ENCODE measurements at regions not wholly inside any gene's neighbourhood (a gene's known extent, or its start where the extent isn't known, plus 50 kb on each side); places are given as distances from the start of the nearest gene placed in this dataset. TPM values are rescaled to one million over a fixed set of nuclear protein-coding genes. Genes with fewer than 3 reads are reported as not detected.
"Not testable (repeated sequence)": the region's sequence is repeated elsewhere in the genome, so short reads cannot be mapped to it uniquely, and the experiment has no call there.

- no CpG with 5 or more reads among the region's 5 CpGs for WGBS (ENCODE audit: insufficient coverage, low coverage, missing lambda C conversion rate)
- not testable (repeated sequence) for H3K36me3 ChIP-seq (ENCODE audit: control insufficient read depth, insufficient read depth, low read length); DNase-seq (ENCODE audit: extremely low read depth in 1 of 4, low spot score in 3 of 4)
Observed at GRCh38 chr16:29059575-29059974, 74.7 kb downstream of the LAT start.

More at GRCh38 chr16:29059575-29059974, 74.7 kb downstream of the LAT start:
- in situ Hi-C loops (cut with MboI); H3K27ac ChIP-seq (ENCODE audit: extremely low read depth, low read depth, low read length); ATAC-seq; BruUV-seq (replicated peaks); H2AFZ ChIP-seq (ENCODE audit: low read depth, low read length); POLR2A ChIA-PET; H3K27me3 ChIP-seq (ENCODE audit: control insufficient read depth in 2 of 2, insufficient read depth in 2 of 2, low read length in 2 of 2); H4K20me1 ChIP-seq (replicated peaks; ENCODE audit: control insufficient read depth, insufficient read depth, low read length); H3K9me3 ChIP-seq (replicated peaks; ENCODE audit: control insufficient read depth, insufficient read depth, low read depth, low read length); intact Hi-C loops (cut with micrococcal nuclease); H3K4me2 ChIP-seq (ENCODE audit: insufficient read depth, low read length); H3K4me1 ChIP-seq (replicated peaks in 1 of 2; ENCODE audit: control insufficient read depth in 2 of 2, insufficient read depth in 2 of 2, low read length in 2 of 2); CTCF ChIA-PET (ENCODE audit: low intra/inter-chr PET ratio); H3K79me2 ChIP-seq (ENCODE audit: control insufficient read depth, insufficient read depth, low read length); FAIRE-seq; H3K4me3 ChIP-seq; H3K9ac ChIP-seq (ENCODE audit: insufficient read depth in 1 of 2, low read depth in 2 of 2, low read length in 2 of 2); H3K9me1 ChIP-seq (ENCODE audit: control insufficient read depth, insufficient read depth, low read length): not testable (repeated sequence)
- TF ChIP-seq CBFA2T2 (conservative IDR thresholded peaks at IDR 0.05) (peak; percentile 54), NFIC (IDR thresholded peaks at IDR 0.05) (0 out of 2 replicates have a peak, but pooled peaks have one; percentile 18), TAL1 (IDR thresholded peaks at IDR 0.05) (peak; percentile 37; the same call in 1 of the 2 replicates), ARID1B (IDR thresholded peaks at IDR 0.05) (0 out of 2 replicates have a peak, but pooled peaks have one; percentile 19), KDM1A (IDR thresholded peaks at IDR 0.05) (0 out of 4 replicates have a peak, but pooled peaks of 1 of the 2 experiments have one; percentile 12), CBFA2T3 (IDR thresholded peaks at IDR 0.05) (peak; percentile 64), NCOR1 (IDR thresholded peaks at IDR 0.05) (0 out of 2 replicates have a peak, but pooled peaks have one; percentile 27)

Small RNAs in the stretch of these regions (small RNA-seq; reads per million reads assigned to genes)
- gene AC025279.1 (not detected), gene SNX29P2 (not detected)

Data from K562 (cell line).